ENCODE measurements at regions not wholly inside any gene's neighbourhood (a gene's known extent, or its start where the extent isn't known, plus 50 kb on each side); places are given as distances from the start of the nearest gene placed in this dataset.

DNA sequence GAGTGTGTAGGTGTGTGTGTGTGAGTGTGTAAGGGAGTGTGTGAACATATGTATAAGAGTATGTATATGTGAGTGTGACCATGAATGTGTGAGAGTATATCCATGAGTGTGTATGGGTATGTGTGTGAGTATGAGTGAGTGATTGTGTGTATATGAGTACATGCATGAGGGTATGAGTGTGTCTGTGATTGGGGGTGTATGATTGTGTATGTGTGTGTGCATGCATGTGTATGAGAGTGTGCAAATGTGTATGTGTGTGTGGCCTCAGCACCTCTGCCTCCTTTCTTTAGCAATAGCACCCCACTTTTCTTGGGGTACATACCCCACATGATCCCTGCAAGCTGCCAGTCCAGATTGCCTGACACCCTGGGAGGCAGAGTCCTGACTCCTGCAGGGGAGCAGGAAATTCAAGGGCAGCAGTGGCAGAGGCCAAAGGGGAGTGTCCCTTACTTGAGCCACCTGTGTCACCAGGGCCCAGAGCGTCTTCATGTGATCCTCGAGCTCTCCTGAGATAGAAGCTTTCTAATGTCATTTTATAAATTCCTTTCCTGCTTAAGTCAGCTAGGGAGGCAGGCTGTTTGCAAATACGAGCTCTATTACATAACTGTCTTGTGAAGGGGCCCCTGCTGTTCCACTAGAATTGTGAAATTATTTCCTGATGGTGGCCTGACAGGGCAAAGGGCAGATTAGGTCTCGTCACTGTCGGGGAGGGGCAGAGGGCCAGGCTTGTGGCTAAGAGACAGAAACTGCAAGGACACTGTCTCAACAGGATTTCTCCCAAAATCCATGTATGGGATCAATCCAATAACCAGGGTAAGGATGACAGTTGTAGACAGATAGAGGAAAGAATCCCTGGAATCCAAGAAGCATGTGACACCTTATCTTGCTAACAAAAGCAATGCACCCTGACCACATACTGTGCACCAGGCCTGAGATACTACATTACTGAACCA lies 389.1 kb downstream of the GADD45G start:
- no peak for TF ChIP-seq EZH2 (IDR thresholded peaks at IDR 0.05; ENCODE audit: borderline replicate concordance, low read length)
- TF ChIP-seq, protein P1, sequence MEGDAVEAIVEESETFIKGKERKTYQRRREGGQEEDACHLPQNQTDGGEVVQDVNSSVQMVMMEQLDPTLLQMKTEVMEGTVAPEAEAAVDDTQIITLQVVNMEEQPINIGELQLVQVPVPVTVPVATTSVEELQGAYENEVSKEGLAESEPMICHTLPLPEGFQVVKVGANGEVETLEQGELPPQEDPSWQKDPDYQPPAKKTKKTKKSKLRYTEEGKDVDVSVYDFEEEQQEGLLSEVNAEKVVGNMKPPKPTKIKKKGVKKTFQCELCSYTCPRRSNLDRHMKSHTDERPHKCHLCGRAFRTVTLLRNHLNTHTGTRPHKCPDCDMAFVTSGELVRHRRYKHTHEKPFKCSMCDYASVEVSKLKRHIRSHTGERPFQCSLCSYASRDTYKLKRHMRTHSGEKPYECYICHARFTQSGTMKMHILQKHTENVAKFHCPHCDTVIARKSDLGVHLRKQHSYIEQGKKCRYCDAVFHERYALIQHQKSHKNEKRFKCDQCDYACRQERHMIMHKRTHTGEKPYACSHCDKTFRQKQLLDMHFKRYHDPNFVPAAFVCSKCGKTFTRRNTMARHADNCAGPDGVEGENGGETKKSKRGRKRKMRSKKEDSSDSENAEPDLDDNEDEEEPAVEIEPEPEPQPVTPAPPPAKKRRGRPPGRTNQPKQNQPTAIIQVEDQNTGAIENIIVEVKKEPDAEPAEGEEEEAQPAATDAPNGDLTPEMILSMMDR (IDR thresholded peaks at IDR 0.05; ENCODE audit: low read length) = no peak

All from OCI-LY1 (cell line).